K562 (cell line): ENCODE measurements at regions not wholly inside any gene's neighbourhood (a gene's known extent, or its start where the extent isn't known, plus 50 kb on each side); places are given as distances from the start of the nearest gene placed in this dataset.
A peak's percentile ranks its signal among the peaks of the same experiment; 100 is the strongest.

ENCODE experiments used
- ATAC-seq: fragments of 200-7000 bp; cut with Tn5 transposase; 3 replicates; pipeline ENCODE4 v1.9.1; 2020; ENCODE audit warnings: moderate library complexity
- BruUV-seq: library from RNA; stranded (reverse); fragments of 400-500 nt; replicated peaks from 2 replicates; lab custom pipeline; 2021; lab: Mats Ljungman, UMichigan
- CTCF ChIA-PET: fragments of 300-600 bp; formaldehyde crosslinking; extraction: SDS; loops from one replicate; lab custom pipeline; 2021; ENCODE audit warnings: low intra/inter-chr PET ratio; lab: Yijun Ruan, JAX
- POLR2A ChIA-PET: fragments of 300-600, 350-650 bp; sonication (Branson Sonifier 250); formaldehyde crosslinking; extraction: SDS; loops from one replicate; lab custom pipeline; 2021; ENCODE audit warnings: antibody characterized with exemption, inconsistent platforms; lab: Yijun Ruan, JAX
- DNase-seq, 4 experiments: peaks; one replicate each; pipeline versions ENCODE4 v3.0.0 to v3.0.0-alpha.2; 2011 to 2018; ENCODE audit warnings: low spot score in 3 of 4, mixed read lengths in 3 of 4; ENCODE audit errors: extremely low read depth in 1 of 4
- FAIRE-seq: peaks from 2 replicates; lab custom pipeline; 2011; peaks lifted over from hg19 to GRCh38; lab: Jason Lieb, UNC
- H2AFZ ChIP-seq: 2 replicates; pipeline ENCODE4 v1.6.0; 2011; ENCODE audit warnings: low read depth, low read length, control low read depth, inconsistent platforms
- H3K27ac ChIP-seq: fragments of 200-600 bp; 3 replicates; pipeline ENCODE4 v1.8.0; 2011; ENCODE audit warnings: low read depth, mild to moderate bottlenecking, control low read depth, inconsistent platforms, low read length, moderate library complexity, mixed read lengths; ENCODE audit errors: extremely low read depth
- H3K27me3 ChIP-seq, 2 experiments: fragments of 300-600 bp in 1 of 2; 2 replicates in 1 of 2; 3 replicates in 1 of 2; pipeline versions ENCODE4 v1.6.0 to v1.8.0; 2011; ENCODE audit warnings: inconsistent platforms in 2 of 2, low read length in 2 of 2, mild to moderate bottlenecking in 1 of 2, mixed read lengths in 1 of 2, moderate library complexity in 1 of 2; ENCODE audit not compliant: control insufficient read depth in 2 of 2, insufficient read depth in 2 of 2
- H3K36me3 ChIP-seq: fragments of 300-600 bp; 3 replicates; pipeline ENCODE4 v1.8.0; 2011; ENCODE audit warnings: mild to moderate bottlenecking, low read length, inconsistent platforms; ENCODE audit not compliant: control insufficient read depth, insufficient read depth
- H3K4me1 ChIP-seq, 2 experiments: fragments of 200-600 bp in 1 of 2; replicated peaks in 1 of 2; 2 replicates in 1 of 2; 3 replicates in 1 of 2; pipeline versions ENCODE4 v1.5.1 to v1.8.0; 2011; ENCODE audit warnings: inconsistent platforms in 2 of 2, low read length in 2 of 2, mild to moderate bottlenecking in 1 of 2, mixed read lengths in 1 of 2, moderate library complexity in 1 of 2; ENCODE audit not compliant: control insufficient read depth in 2 of 2, insufficient read depth in 2 of 2
- H3K4me2 ChIP-seq: 2 replicates; pipeline ENCODE4 v1.6.1; 2011; ENCODE audit warnings: low read length, control low read depth, inconsistent platforms, mixed read lengths; ENCODE audit not compliant: insufficient read depth
- H3K4me3 ChIP-seq: fragments of 200-600 bp; sonication (generic), shearing (Covaris generic); 2 replicates; pipeline ENCODE4 v1.5.1; 2016; ENCODE audit warnings: control low read depth, inconsistent platforms
- H3K79me2 ChIP-seq: fragments of 200-600 bp; 3 replicates; pipeline ENCODE4 v1.8.0; 2011; ENCODE audit warnings: low read length, inconsistent platforms; ENCODE audit not compliant: control insufficient read depth, insufficient read depth
- H3K9ac ChIP-seq, 2 experiments: 2 replicates each; pipeline versions ENCODE4 v1.6.0 to v1.6.1; 2011; ENCODE audit warnings: low read depth in 2 of 2, low read length in 2 of 2, control low read depth in 1 of 2, inconsistent platforms in 1 of 2, mild to moderate bottlenecking in 1 of 2, mixed read lengths in 1 of 2; ENCODE audit not compliant: insufficient read depth in 1 of 2
- H3K9me1 ChIP-seq: one replicate; pipeline ENCODE4 v1.6.0; 2011; ENCODE audit warnings: inconsistent platforms, mild to moderate bottlenecking, low read length, moderate library complexity; ENCODE audit not compliant: control insufficient read depth, insufficient read depth
- H3K9me3 ChIP-seq: replicated peaks from 2 replicates; pipeline ENCODE4 v1.5.1; 2011; ENCODE audit warnings: low read depth, low read length, inconsistent platforms; ENCODE audit not compliant: control insufficient read depth, insufficient read depth
- H4K20me1 ChIP-seq: replicated peaks from 2 replicates; pipeline ENCODE4 v1.6.1; 2011; ENCODE audit warnings: low read length, inconsistent platforms, mixed read lengths; ENCODE audit not compliant: control insufficient read depth, insufficient read depth
- EHMT2 ChIP-seq: fragments of 450-650 bp; IDR thresholded peaks from 2 replicates; pipeline ENCODE4 v1.6.1; 2018; ENCODE audit warnings: antibody characterized with exemption
- EP300 ChIP-seq: IDR thresholded peaks from 2 replicates; pipeline ENCODE4 v1.6.1; 2012; ENCODE audit warnings: low read length, improper control_type of control experiment
- FOXK2 ChIP-seq, 2 experiments: fragments of 450-650 bp; IDR thresholded peaks in 1 of 2; conservative IDR thresholded peaks in 1 of 2; 2 replicates each; pipeline ENCODE4 v1.6.1; 2016; ENCODE audit warnings: low read depth in 2 of 2, mild to moderate bottlenecking in 1 of 2
- GATA2 ChIP-seq: sonication (generic); formaldehyde crosslinking; IDR thresholded peaks from 2 replicates; pipeline ENCODE4 v1.4.0; 2020; ENCODE audit warnings: mild to moderate bottlenecking, missing genetic modification reagents
- HNRNPLL ChIP-seq: fragments of 200-400 bp; formaldehyde crosslinking; IDR thresholded peaks from 2 replicates; pipeline ENCODE4 v1.6.1; 2017; ENCODE audit warnings: low read length, low read depth, mild to moderate bottlenecking; ENCODE audit not compliant: poor library complexity, severe bottlenecking
- MAZ ChIP-seq, 2 experiments: fragments of 450-650 bp in 1 of 2; sonication (generic) in 1 of 2; formaldehyde crosslinking; IDR thresholded peaks in 1 of 2; conservative IDR thresholded peaks in 1 of 2; 2 replicates each; pipeline versions ENCODE4 v1.4.0 to v1.5.0; 2020; ENCODE audit warnings: mild to moderate bottlenecking in 1 of 2, missing genetic modification reagents in 1 of 2
- MXI1 ChIP-seq: IDR thresholded peaks from 2 replicates; pipeline ENCODE4 v1.6.1; 2011; ENCODE audit warnings: low read depth, mild to moderate bottlenecking, improper control_type of control experiment, low read length
- NFIC ChIP-seq: fragments of 450-650 bp; IDR thresholded peaks from 2 replicates; pipeline ENCODE4 v1.6.1; 2017; ENCODE audit warnings: mild to moderate bottlenecking, inconsistent platforms
- NR2C2 ChIP-seq, 2 experiments: fragments of 200-800 bp in 1 of 2; sonication (Bioruptor generic) in 1 of 2; sonication (generic) in 1 of 2; formaldehyde crosslinking in 1 of 2; IDR thresholded peaks; 2 replicates each; pipeline versions ENCODE4 v1.6.1 to v1.8.0; 2016 to 2022; ENCODE audit warnings: mild to moderate bottlenecking in 1 of 2, missing compliant biosample characterization in 1 of 2, missing genetic modification characterization in 1 of 2, missing genetic modification reagents in 1 of 2
- RBM22 ChIP-seq: fragments of 200-400 bp; formaldehyde crosslinking; IDR thresholded peaks from 2 replicates; pipeline ENCODE4 v1.6.1; 2018; ENCODE audit warnings: low read length, low read depth; ENCODE audit not compliant: poor library complexity, severe bottlenecking
- SREBF1 ChIP-seq: fragments of 150-350 bp; IDR thresholded peaks from 2 replicates; pipeline ENCODE4 v1.6.1; 2014; ENCODE audit warnings: antibody characterized with exemption, low read depth, low read length, borderline replicate concordance
- TAF9B ChIP-seq: fragments of 450-650 bp; IDR thresholded peaks from 2 replicates; pipeline ENCODE4 v1.6.1; 2018; ENCODE audit warnings: mild to moderate bottlenecking; ENCODE audit not compliant: partially characterized antibody
- XRCC3 ChIP-seq: fragments of 450-650 bp; IDR thresholded peaks from 2 replicates; pipeline ENCODE4 v1.6.1; 2017; ENCODE audit warnings: mild to moderate bottlenecking, moderate library complexity
- ZNF121 ChIP-seq: sonication (generic); formaldehyde crosslinking; conservative IDR thresholded peaks from 2 replicates; pipeline ENCODE4 v1.8.0; 2022; ENCODE audit warnings: missing genetic modification reagents
- ZNF174 ChIP-seq: fragments of 250-450 bp; sonication (Bioruptor Pico); IDR thresholded peaks from 2 replicates; pipeline ENCODE4 v1.4.0; 2020; ENCODE audit warnings: mild to moderate bottlenecking
- ZNF175 ChIP-seq: fragments of 200-800 bp; sonication (Bioruptor generic); IDR thresholded peaks from 2 replicates; pipeline ENCODE4 v1.6.1; 2016; ENCODE audit warnings: low read depth, mild to moderate bottlenecking, missing genetic modification characterization, missing compliant biosample characterization
- ZNF764 ChIP-seq: fragments of 250-450 bp; sonication (Bioruptor Pico); IDR thresholded peaks from 2 replicates; pipeline ENCODE4 v1.4.0; 2020; ENCODE audit warnings: low read depth, mild to moderate bottlenecking, moderate library complexity
- WGBS: fragments of 100-300 bp; shearing (Covaris generic); methylation state at CpG from one replicate; pipeline ENCODE4 v1.1.6; 2016; ENCODE audit warnings: low coverage, mixed read lengths; ENCODE audit not compliant: insufficient coverage; ENCODE audit errors: missing lambda C conversion rate; 5-methylcytosine and 5-hydroxymethylcytosine counted together
- in situ Hi-C: fragments of 300-500 bp; cut with MboI; formaldehyde crosslinking; loops from 4 replicates; pipeline ENCODE4 v1.15.0; 2018; ENCODE audit warnings: inconsistent platforms, mixed read lengths
- intact Hi-C: fragments of 100-400 bp; cut with micrococcal nuclease; formaldehyde crosslinking; loops from 2 replicates; pipeline ENCODE4 v1.14.2; 2022
- TF ChIP-seq, protein P1 (sequence below): fragments of 200-800 bp; sonication (Bioruptor generic); IDR thresholded peaks from 2 replicates; pipeline ENCODE4 v1.6.1; 2017; ENCODE audit warnings: missing genetic modification characterization, missing compliant biosample characterization

DNA sequence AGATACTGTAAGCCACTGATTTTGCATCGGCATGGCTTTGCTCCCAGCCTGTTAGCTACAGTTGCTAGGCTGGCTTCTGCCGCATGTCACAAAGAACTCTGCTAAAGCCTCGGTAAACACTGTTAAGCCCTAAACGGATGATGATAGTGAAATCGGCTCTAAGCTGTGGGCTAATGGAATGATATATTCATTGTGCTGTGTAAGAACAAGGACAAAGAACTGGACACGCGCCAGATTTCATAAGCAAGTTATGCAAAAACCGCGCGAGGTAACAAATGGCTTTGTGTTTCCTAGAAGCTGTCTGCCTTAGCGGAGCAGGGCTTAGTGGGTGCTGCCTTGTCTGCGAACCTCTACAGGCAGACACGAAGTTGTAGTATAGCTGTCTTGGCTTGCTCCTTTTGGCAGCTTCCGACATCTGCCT lies 331.3 kb upstream of the COBL start:
- H3K27me3 ChIP-seq, result peaks cover 5 to 23% of the 10 kb centered on the region in 2 experiments; a peak in 3 of 5 replicates
- intact Hi-C loops, result no loop called here
- POLR2A ChIA-PET, result no interaction called here

DNA sequence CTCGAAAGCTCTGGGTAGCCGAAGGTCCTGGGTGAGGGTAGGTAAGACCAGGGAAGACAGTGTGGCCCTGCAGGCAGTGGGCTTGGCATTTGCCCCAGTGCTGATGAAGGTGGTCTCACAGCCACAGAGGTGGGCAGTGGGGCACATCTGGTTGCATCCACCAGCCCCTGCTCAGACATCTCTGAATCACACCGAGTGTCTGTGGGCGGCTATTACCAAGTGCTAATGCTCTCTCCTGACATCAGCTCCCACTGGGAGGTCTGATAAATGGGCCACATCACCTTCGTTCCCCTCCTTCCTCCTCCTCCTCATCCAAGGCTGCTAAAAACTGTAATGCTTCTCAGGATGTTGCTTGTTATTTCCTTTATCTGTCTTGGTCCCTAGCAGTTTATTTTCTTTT lies 330.9 kb upstream of the COBL start:
- Histone ChIP-seq H3K4me3 (no peak overlapping the region), H3K4me2 (no peak overlapping the region), H3K27ac (no peak overlapping the region), H2AFZ (no peak overlapping the region), H3K27me3 (peaks cover 5 to 23% of the 10 kb centered on the region in 2 experiments; a peak in 3 of 5 replicates), H3K4me1 (no peaks in the 10 kb centered on the region), H3K9me1 (no peaks in the 10 kb centered on the region), H3K36me3 (no peaks in the 10 kb centered on the region), H3K9me3 (no peaks in the 10 kb centered on the region), H3K79me2 (no peaks in the 10 kb centered on the region), H3K9ac (no peak overlapping the region), H4K20me1 (no peaks in the 10 kb centered on the region)
- DNase-seq (no peak), ATAC-seq (no peak), FAIRE-seq (no peak)
- ChIA-PET POLR2A (no interaction called here), CTCF (no interaction called here)
- in situ Hi-C loops, result no loop called here
- intact Hi-C loops, result no loop called here
- no TSS peak for BruUV-seq
- WGBS, result 0% methylated on average over 5 of the region's 5 CpGs
- TF ChIP-seq ZNF174 (CRISPR knock-in tag), result no peak
- no peak for TF ChIP-seq RBM22
- TF ChIP-seq MXI1, result no peak
- no peak for TF ChIP-seq EP300
- TF ChIP-seq MAZ (CRISPR knock-in tag; conservative IDR thresholded peaks at IDR 0.05 in 1 of 2, IDR thresholded peaks at IDR 0.05 in 1 of 2), result no peak
- no peak for TF ChIP-seq ZNF175
- TF ChIP-seq ZNF764 (CRISPR knock-in tag), result no peak
- no peak for TF ChIP-seq XRCC3
- no peak for TF ChIP-seq FOXK2 (conservative IDR thresholded peaks at IDR 0.05 in 1 of 2, IDR thresholded peaks at IDR 0.05 in 1 of 2; ENCODE audit: low read depth in 2 of 2)
- no peak for TF ChIP-seq HNRNPLL
- TF ChIP-seq EHMT2, result no peak
- no peak for TF ChIP-seq ZNF121
- TF ChIP-seq GATA2, result no peak
- TF ChIP-seq, protein P1, sequence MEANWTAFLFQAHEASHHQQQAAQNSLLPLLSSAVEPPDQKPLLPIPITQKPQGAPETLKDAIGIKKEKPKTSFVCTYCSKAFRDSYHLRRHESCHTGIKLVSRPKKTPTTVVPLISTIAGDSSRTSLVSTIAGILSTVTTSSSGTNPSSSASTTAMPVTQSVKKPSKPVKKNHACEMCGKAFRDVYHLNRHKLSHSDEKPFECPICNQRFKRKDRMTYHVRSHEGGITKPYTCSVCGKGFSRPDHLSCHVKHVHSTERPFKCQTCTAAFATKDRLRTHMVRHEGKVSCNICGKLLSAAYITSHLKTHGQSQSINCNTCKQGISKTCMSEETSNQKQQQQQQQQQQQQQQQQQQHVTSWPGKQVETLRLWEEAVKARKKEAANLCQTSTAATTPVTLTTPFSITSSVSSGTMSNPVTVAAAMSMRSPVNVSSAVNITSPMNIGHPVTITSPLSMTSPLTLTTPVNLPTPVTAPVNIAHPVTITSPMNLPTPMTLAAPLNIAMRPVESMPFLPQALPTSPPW, result no peak
- no peak for TF ChIP-seq NR2C2 (CRISPR knock-in tag; IDR thresholded peaks at IDR 0.05)
- no peak for TF ChIP-seq NR2C2 (tag; IDR thresholded peaks at IDR 0.05)
- TF ChIP-seq SREBF1, result no peak

More for the DNA sequence above, 331.3 kb upstream of the COBL start:
- Histone ChIP-seq H2AFZ (no peak overlapping the region), H4K20me1 (no peaks in the 10 kb centered on the region), H3K9me1 (no peaks in the 10 kb centered on the region), H3K9me3 (no peaks in the 10 kb centered on the region), H3K4me1 (no peaks in the 10 kb centered on the region), H3K79me2 (no peaks in the 10 kb centered on the region), H3K4me3 (no peak overlapping the region), H3K36me3 (no peaks in the 10 kb centered on the region)
- no peak for DNase-seq
- ATAC-seq, result no peak
- in situ Hi-C loops, result no loop called here
- CTCF ChIA-PET, result no interaction called here
- TF ChIP-seq NFIC, result peak; percentile 11; the same call in 1 of the 2 replicates
- TF ChIP-seq TAF9B, result no peak
- TF ChIP-seq, all 486 proteins: peak for 1
- FAIRE-seq, result no peak
- no TSS peak for BruUV-seq
- no peak overlapping the region for H3K27ac ChIP-seq
- H3K4me2 ChIP-seq, result no peak overlapping the region
- no peak overlapping the region for H3K9ac ChIP-seq
- WGBS, result 0% methylated on average over 14 of the region's 14 CpGs
